ENCODE measurements at regions not wholly inside any gene's neighbourhood (a gene's known extent, or its start where the extent isn't known, plus 50 kb on each side); places are given as distances from the start of the nearest gene placed in this dataset.
"Not testable (repeated sequence)": the region's sequence is repeated elsewhere in the genome, so short reads cannot be mapped to it uniquely, and the experiment has no call there.

GRCh38 chr5:152181461-152181860 is 223.6 kb downstream of the NMUR2 start:
- Histone ChIP-seq H3K4me1 (ENCODE audit: control insufficient read depth, insufficient read depth, low read length) (peaks cover 18% of the 10 kb centered on the region), H3K4me3 (ENCODE audit: low read depth, low read length) (no peak overlapping the region), H3K9me3 (ENCODE audit: control insufficient read depth, insufficient read depth, low read depth, low read length) (peaks cover 16% of the 10 kb centered on the region), H3K27me3 (ENCODE audit: control insufficient read depth, insufficient read depth, low read length) (no peaks in the 10 kb centered on the region), H3K36me3 (ENCODE audit: control insufficient read depth, insufficient read depth, low read length) (no peaks in the 10 kb centered on the region), H3K9ac (ENCODE audit: low read length) (no peak overlapping the region), H3K27ac (ENCODE audit: low read depth, low read length) (no peak overlapping the region)

GRCh38 chr5:152178350-152178699 is 226.8 kb downstream of the NMUR2 start:
- Histone ChIP-seq H3K27me3 (ENCODE audit: control insufficient read depth, insufficient read depth, low read length) (no peaks in the 10 kb centered on the region), H3K4me1 (ENCODE audit: control insufficient read depth, insufficient read depth, low read length) (peaks cover 18% of the 10 kb centered on the region), H3K4me3 (ENCODE audit: low read depth, low read length) (no peak overlapping the region), H3K9ac (ENCODE audit: low read length) (no peak overlapping the region), H3K9me3 (ENCODE audit: control insufficient read depth, insufficient read depth, low read depth, low read length) (peaks cover 16% of the 10 kb centered on the region), H3K36me3 (ENCODE audit: control insufficient read depth, insufficient read depth, low read length) (no peaks in the 10 kb centered on the region), H3K27ac (ENCODE audit: low read depth, low read length) (no peak overlapping the region)

DNA sequence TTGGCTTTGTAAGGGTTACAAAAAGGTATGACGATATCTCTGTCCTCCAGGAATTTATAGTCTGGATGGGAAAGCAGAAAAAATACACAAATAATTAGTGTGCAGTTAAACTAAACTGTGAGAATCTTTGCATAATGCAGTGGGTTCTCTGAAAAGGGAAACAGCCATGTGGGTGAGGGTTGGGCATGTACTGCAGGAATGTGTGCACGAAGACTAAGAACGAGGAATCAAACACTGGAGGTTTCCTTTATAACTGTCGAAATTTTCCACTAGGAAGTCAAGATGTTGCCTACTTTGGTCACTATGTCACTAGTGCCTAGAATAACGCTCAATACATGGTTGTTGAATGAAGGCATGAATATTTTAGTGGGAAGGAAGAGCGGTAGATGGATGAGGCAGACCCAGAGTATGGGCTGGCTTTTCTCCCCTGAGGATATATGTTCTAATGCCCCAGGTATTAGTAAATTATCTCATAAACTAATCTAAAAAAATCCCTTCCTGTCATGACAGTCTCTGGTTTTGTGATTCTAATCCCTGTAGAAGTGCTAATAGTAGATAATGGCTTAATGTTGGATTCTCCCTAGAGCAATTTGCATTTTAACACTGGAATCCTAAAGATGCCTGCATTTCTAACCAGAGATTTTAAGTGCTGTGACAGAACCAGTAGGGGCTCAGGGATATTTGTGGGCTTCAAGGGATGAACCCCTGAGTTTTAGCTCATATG is 227.3 kb downstream of the NMUR2 start:
- H3K36me3 ChIP-seq (ENCODE audit: control insufficient read depth, insufficient read depth, low read length) = no peaks in the 10 kb centered on the region
- peaks cover 18% of the 10 kb centered on the region for H3K4me1 ChIP-seq (ENCODE audit: control insufficient read depth, insufficient read depth, low read length)
- H3K4me3 ChIP-seq (ENCODE audit: low read depth, low read length) = no peak overlapping the region
- no peaks in the 10 kb centered on the region for H3K27me3 ChIP-seq (ENCODE audit: control insufficient read depth, insufficient read depth, low read length)
- H3K27ac ChIP-seq (ENCODE audit: low read depth, low read length) = no peak overlapping the region
- H3K9me3 ChIP-seq (ENCODE audit: control insufficient read depth, insufficient read depth, low read depth, low read length) = peaks cover 16% of the 10 kb centered on the region
- H3K9ac ChIP-seq (ENCODE audit: low read length) = no peak overlapping the region

- no peak overlapping the region for H3K27ac ChIP-seq (ENCODE audit: low read depth, low read length)
- no peak overlapping the region for H3K9ac ChIP-seq (ENCODE audit: low read length)
- no peaks in the 10 kb centered on the region for H3K27me3 ChIP-seq (ENCODE audit: control insufficient read depth, insufficient read depth, low read length)
- H3K4me3 ChIP-seq (ENCODE audit: low read depth, low read length) = no peak overlapping the region
- H3K36me3 ChIP-seq (ENCODE audit: control insufficient read depth, insufficient read depth, low read length) = no peaks in the 10 kb centered on the region
- peaks cover 18% of the 10 kb centered on the region for H3K4me1 ChIP-seq (ENCODE audit: control insufficient read depth, insufficient read depth, low read length)
- H3K9me3 ChIP-seq (ENCODE audit: control insufficient read depth, insufficient read depth, low read depth, low read length) = no peaks in the 10 kb centered on the region
Measured at GRCh38 chr5:152171888-152172287, 233.2 kb downstream of the NMUR2 start.

GRCh38 chr5:152170350-152170749 is 234.7 kb downstream of the NMUR2 start:
- Histone ChIP-seq H3K36me3 (ENCODE audit: control insufficient read depth, insufficient read depth, low read length) (no peaks in the 10 kb centered on the region), H3K27ac (ENCODE audit: low read depth, low read length) (no peak overlapping the region), H3K9ac (ENCODE audit: low read length) (no peak overlapping the region), H3K4me1 (ENCODE audit: control insufficient read depth, insufficient read depth, low read length) (peaks cover 15% of the 10 kb centered on the region), H3K9me3 (ENCODE audit: control insufficient read depth, insufficient read depth, low read depth, low read length) (no peaks in the 10 kb centered on the region), H3K27me3 (ENCODE audit: control insufficient read depth, insufficient read depth, low read length) (no peaks in the 10 kb centered on the region), H3K4me3 (ENCODE audit: low read depth, low read length) (no peak overlapping the region)

DNA sequence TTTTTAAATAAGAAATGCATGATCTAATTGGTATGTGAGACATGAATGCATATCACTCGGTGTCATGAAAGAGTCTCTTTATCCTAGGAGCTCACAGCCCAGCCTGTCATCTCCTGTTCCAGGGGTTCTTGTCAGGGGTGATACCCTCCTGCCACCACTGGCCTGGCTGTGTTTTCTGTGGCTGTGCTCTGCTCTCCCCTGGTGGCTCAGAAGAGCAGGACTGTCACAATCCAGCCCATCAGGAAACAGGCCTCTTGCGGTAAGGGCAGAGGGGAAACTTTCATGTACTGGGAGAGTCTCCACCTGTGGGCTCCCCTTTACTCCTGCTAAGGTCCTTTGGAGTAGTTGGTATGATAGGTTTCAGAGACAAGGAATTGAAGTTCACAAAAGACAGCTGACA is 240.2 kb upstream of the GLRA1 start:
- peaks cover 18% of the 10 kb centered on the region for H3K4me1 ChIP-seq (ENCODE audit: control insufficient read depth, insufficient read depth, low read length)
- H3K36me3 ChIP-seq (ENCODE audit: control insufficient read depth, insufficient read depth, low read length) = no peaks in the 10 kb centered on the region
- H3K27me3 ChIP-seq (ENCODE audit: control insufficient read depth, insufficient read depth, low read length) = no peaks in the 10 kb centered on the region
- H3K9ac ChIP-seq (ENCODE audit: low read length) = no peak overlapping the region
- no peak overlapping the region for H3K4me3 ChIP-seq (ENCODE audit: low read depth, low read length)
- H3K9me3 ChIP-seq (ENCODE audit: control insufficient read depth, insufficient read depth, low read depth, low read length) = no peaks in the 10 kb centered on the region
- no peak overlapping the region for H3K27ac ChIP-seq (ENCODE audit: low read depth, low read length)

DNA sequence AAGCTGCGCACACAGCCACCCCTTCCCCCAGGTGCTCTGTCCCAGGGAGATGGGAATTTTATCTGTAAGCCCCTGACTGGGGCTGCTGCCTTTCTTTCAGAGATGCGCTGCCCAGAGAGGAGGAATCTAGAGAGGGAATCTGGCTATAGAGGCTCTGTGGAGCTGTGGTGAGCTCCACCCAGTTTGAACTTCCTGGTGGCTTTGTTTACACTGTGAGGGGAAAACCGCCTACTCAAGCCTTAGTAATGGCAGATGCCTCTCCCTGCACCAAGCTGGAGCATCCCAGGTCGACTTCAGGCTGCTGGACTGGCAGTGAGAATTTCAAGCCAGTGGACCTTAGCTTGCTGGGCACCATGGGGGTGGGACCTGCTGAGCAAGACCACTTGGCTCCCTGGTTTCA is 235.2 kb upstream of the GLRA1 start:
- H3K36me3 ChIP-seq (ENCODE audit: control insufficient read depth, insufficient read depth, low read length); H3K4me1 ChIP-seq (ENCODE audit: control insufficient read depth, insufficient read depth, low read length); H3K4me3 ChIP-seq (ENCODE audit: low read depth, low read length); H3K9me3 ChIP-seq (ENCODE audit: control insufficient read depth, insufficient read depth, low read depth, low read length); H3K27me3 ChIP-seq (ENCODE audit: control insufficient read depth, insufficient read depth, low read length); H3K9ac ChIP-seq (ENCODE audit: low read length); H3K27ac ChIP-seq (ENCODE audit: low read depth, low read length): not testable (repeated sequence)

DNA sequence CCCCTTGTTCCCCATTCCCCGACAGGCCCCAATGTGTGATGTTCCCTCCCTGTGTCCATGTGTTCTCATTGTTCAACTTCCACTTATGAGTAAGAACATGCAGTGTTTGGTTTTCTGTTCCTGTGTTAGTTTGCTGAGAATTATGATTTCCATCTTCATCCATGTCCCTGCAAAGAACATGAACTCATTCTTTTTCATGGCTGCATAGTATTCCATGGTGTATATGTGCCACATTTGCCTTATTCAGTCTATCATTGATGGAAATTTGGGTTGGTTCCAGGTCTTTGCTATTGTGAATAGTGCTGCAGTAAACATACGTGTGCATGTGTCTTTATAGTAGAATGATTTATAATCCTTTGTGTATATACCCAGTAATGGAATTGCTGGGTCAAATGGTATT is 229.8 kb upstream of the GLRA1 start:
- H3K9me3 ChIP-seq (ENCODE audit: control insufficient read depth, insufficient read depth, low read depth, low read length); H3K4me3 ChIP-seq (ENCODE audit: low read depth, low read length); H3K27ac ChIP-seq (ENCODE audit: low read depth, low read length); H3K27me3 ChIP-seq (ENCODE audit: control insufficient read depth, insufficient read depth, low read length); H3K9ac ChIP-seq (ENCODE audit: low read length); H3K36me3 ChIP-seq (ENCODE audit: control insufficient read depth, insufficient read depth, low read length); H3K4me1 ChIP-seq (ENCODE audit: control insufficient read depth, insufficient read depth, low read length): not testable (repeated sequence)

DNA sequence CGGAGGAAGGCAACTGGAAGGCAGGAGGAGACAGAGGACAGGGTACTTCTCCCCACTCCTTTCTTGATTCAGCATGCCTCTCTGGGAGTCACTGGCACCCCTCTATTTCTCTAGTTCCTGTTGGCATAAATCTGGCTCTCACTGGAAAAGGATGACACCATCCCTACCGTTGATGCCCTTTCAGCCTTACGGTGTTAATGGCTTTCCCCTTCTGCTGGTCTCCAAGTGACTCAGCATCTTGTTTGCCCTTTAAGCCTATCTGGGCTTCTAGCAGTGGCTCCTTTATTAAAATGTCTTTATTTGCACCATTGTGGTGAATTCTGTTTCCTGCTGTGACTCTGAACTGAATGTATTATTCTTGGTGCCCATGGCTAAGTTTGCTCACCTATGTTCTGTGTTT is 227.3 kb upstream of the GLRA1 start:
- H3K4me1 ChIP-seq (ENCODE audit: control insufficient read depth, insufficient read depth, low read length) = no peaks in the 10 kb centered on the region
- no peaks in the 10 kb centered on the region for H3K36me3 ChIP-seq (ENCODE audit: control insufficient read depth, insufficient read depth, low read length)
- H3K27me3 ChIP-seq (ENCODE audit: control insufficient read depth, insufficient read depth, low read length) = no peaks in the 10 kb centered on the region
- H3K27ac ChIP-seq (ENCODE audit: low read depth, low read length) = no peak overlapping the region
- no peaks in the 10 kb centered on the region for H3K9me3 ChIP-seq (ENCODE audit: control insufficient read depth, insufficient read depth, low read depth, low read length)
- H3K4me3 ChIP-seq (ENCODE audit: low read depth, low read length) = no peak overlapping the region
- no peak overlapping the region for H3K9ac ChIP-seq (ENCODE audit: low read length)

DNA sequence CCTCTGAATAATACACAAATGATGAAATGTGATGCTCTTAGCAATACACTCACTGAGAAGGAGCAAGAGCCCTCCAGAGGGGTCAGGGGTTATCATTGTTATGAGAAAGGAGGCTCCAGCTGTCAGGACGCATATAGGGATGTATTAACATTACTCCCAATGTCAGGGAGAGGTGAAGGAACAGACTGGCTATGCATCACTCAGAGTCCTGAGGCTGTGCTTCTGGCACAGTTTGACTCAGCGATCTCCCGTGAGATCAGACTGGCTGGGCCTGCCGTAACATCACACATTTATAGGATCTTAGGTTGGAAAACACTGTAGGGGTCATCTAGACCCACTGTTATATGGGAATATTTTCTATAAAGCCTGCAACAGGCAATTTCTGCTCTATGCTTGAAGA is 226.5 kb upstream of the GLRA1 start:
- no peak overlapping the region for H3K27ac ChIP-seq (ENCODE audit: low read depth, low read length)
- H3K9ac ChIP-seq (ENCODE audit: low read length) = no peak overlapping the region
- H3K4me1 ChIP-seq (ENCODE audit: control insufficient read depth, insufficient read depth, low read length) = no peaks in the 10 kb centered on the region
- no peaks in the 10 kb centered on the region for H3K9me3 ChIP-seq (ENCODE audit: control insufficient read depth, insufficient read depth, low read depth, low read length)
- H3K36me3 ChIP-seq (ENCODE audit: control insufficient read depth, insufficient read depth, low read length) = no peaks in the 10 kb centered on the region
- H3K4me3 ChIP-seq (ENCODE audit: low read depth, low read length) = no peak overlapping the region
- no peaks in the 10 kb centered on the region for H3K27me3 ChIP-seq (ENCODE audit: control insufficient read depth, insufficient read depth, low read length)

DNA sequence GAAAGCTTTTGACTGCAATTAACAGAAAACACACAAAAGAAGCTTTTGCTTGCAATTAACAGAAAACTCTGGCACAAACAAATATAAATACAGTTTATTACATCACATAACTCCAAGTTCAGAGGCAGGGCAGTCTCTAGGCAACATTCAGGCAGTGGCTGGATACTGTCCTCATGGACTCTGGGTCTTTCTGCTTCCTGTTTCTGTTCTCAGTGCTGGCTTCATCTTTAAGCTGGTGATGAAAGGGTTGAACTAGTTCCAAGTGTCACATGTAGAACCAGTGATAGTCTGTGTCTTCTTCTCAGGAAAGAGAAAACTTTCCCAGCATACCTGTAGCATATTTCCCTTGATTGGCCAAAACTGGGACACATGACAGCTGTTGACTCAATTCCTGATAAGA is 222.6 kb upstream of the GLRA1 start:
- no peaks in the 10 kb centered on the region for H3K4me1 ChIP-seq (ENCODE audit: control insufficient read depth, insufficient read depth, low read length)
- H3K9me3 ChIP-seq (ENCODE audit: control insufficient read depth, insufficient read depth, low read depth, low read length) = no peaks in the 10 kb centered on the region
- H3K36me3 ChIP-seq (ENCODE audit: control insufficient read depth, insufficient read depth, low read length) = no peaks in the 10 kb centered on the region
- H3K9ac ChIP-seq (ENCODE audit: low read length) = no peak overlapping the region
- H3K27ac ChIP-seq (ENCODE audit: low read depth, low read length) = no peak overlapping the region
- no peak overlapping the region for H3K4me3 ChIP-seq (ENCODE audit: low read depth, low read length)
- no peaks in the 10 kb centered on the region for H3K27me3 ChIP-seq (ENCODE audit: control insufficient read depth, insufficient read depth, low read length)

DNA sequence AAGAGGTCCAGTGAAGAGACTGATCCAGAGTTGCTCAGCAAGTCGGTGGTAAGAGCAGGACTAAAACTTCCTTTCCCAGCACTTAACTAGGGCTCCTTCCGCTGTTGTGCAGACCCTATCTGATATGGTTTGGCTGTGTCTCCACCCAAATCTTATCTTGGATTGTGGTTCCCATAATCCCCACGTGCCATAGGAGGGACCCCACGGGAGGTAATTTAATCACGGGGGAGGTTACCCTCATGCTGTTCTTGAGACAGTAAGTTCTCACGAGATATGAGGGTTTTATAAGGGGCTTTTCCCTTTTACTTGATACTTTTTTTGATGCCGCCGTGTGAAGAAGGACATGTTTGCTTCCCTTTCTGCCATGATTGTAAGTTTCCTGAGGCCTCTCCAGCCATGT is 221.9 kb upstream of the GLRA1 start:
- no peak overlapping the region for H3K4me3 ChIP-seq (ENCODE audit: low read depth, low read length)
- H3K27me3 ChIP-seq (ENCODE audit: control insufficient read depth, insufficient read depth, low read length) = no peaks in the 10 kb centered on the region
- H3K4me1 ChIP-seq (ENCODE audit: control insufficient read depth, insufficient read depth, low read length) = no peaks in the 10 kb centered on the region
- H3K9me3 ChIP-seq (ENCODE audit: control insufficient read depth, insufficient read depth, low read depth, low read length) = no peaks in the 10 kb centered on the region
- H3K36me3 ChIP-seq (ENCODE audit: control insufficient read depth, insufficient read depth, low read length) = no peaks in the 10 kb centered on the region
- no peak overlapping the region for H3K27ac ChIP-seq (ENCODE audit: low read depth, low read length)
- H3K9ac ChIP-seq (ENCODE audit: low read length) = no peak overlapping the region
